OCI-LY1 (cell line): ENCODE measurements at regions not wholly inside any gene's neighbourhood (a gene's known extent, or its start where the extent isn't known, plus 50 kb on each side); places are given as distances from the start of the nearest gene placed in this dataset.

Source experiments
- H2AFZ ChIP-seq: fragments of 200-600 bp; sonication (generic), shearing (Covaris generic); 2 replicates; pipeline ENCODE4 v1.6.0; 2014; ENCODE audit warnings: antibody characterized with exemption, mild to moderate bottlenecking, low read length
- H3F3A ChIP-seq: fragments of 200-600 bp; sonication (generic), shearing (Covaris generic); 2 replicates; pipeline ENCODE4 v1.6.0; 2014; ENCODE audit warnings: mild to moderate bottlenecking, antibody characterized with exemption, low read length, moderate library complexity; ENCODE audit not compliant: insufficient read depth
- H3K27ac ChIP-seq: fragments of 200-600 bp; sonication (generic); 2 replicates; pipeline ENCODE4 v1.5.1; 2014; ENCODE audit warnings: low read length, mixed run types, mild to moderate bottlenecking, low read depth; ENCODE audit not compliant: poor library complexity, severe bottlenecking
- H3K27me3 ChIP-seq: fragments of 200-600 bp; sonication (generic); 2 replicates; pipeline ENCODE4 v1.6.0; 2014; ENCODE audit warnings: antibody characterized with exemption, mild to moderate bottlenecking, low read length, moderate library complexity; ENCODE audit not compliant: insufficient read depth
- H3K36me3 ChIP-seq: fragments of 200-600 bp; sonication (generic); 2 replicates; pipeline ENCODE4 v1.6.1; 2014; ENCODE audit warnings: mild to moderate bottlenecking, antibody characterized with exemption, low read length, moderate library complexity, mixed read lengths; ENCODE audit not compliant: insufficient read depth
- H3K4me1 ChIP-seq: fragments of 200-600 bp; sonication (generic); 2 replicates; pipeline ENCODE4 v1.5.1; 2014; ENCODE audit warnings: mild to moderate bottlenecking, low read length, moderate library complexity; ENCODE audit not compliant: insufficient read depth, severe bottlenecking
- H3K4me2 ChIP-seq: fragments of 200-600 bp; sonication (generic), shearing (Covaris generic); 2 replicates; pipeline ENCODE4 v1.6.1; 2014; ENCODE audit warnings: low read length
- H3K4me3 ChIP-seq: fragments of 200-600 bp; sonication (generic); 2 replicates; pipeline ENCODE4 v1.5.1; 2014; ENCODE audit warnings: low read length, low read depth, mild to moderate bottlenecking, mixed read lengths; ENCODE audit not compliant: poor library complexity, severe bottlenecking
- H3K79me2 ChIP-seq: fragments of 200-600 bp; shearing (Covaris generic); 2 replicates; pipeline ENCODE4 v1.6.1; 2016; ENCODE audit warnings: mixed run types, low read length, mixed read lengths; ENCODE audit not compliant: insufficient read depth
- H3K9ac ChIP-seq: fragments of 200-600 bp; sonication (generic), shearing (Covaris generic); 2 replicates; pipeline ENCODE4 v1.6.1; 2014; ENCODE audit warnings: mild to moderate bottlenecking, low read length, mixed read lengths
- H3K9me2 ChIP-seq: fragments of 200-600 bp; sonication (generic), shearing (Covaris generic); 2 replicates; pipeline ENCODE4 v1.6.1; 2014; ENCODE audit warnings: low read depth, mild to moderate bottlenecking, low read length, mixed read lengths
- H3K9me3 ChIP-seq: fragments of 200-600 bp; shearing (Covaris generic); 2 replicates; pipeline ENCODE4 v1.6.1; 2014; ENCODE audit warnings: low read length, mixed read lengths
- H4K20me1 ChIP-seq: fragments of 200-600 bp; sonication (generic), shearing (Covaris generic); 2 replicates; pipeline ENCODE4 v1.6.0; 2016; ENCODE audit warnings: mild to moderate bottlenecking, low read length; ENCODE audit not compliant: insufficient read depth
- CTCF ChIP-seq: fragments of 200-600 bp; sonication (generic), shearing (Covaris generic); IDR thresholded peaks from 2 replicates; pipeline ENCODE4 v1.5.1; 2017; ENCODE audit warnings: mild to moderate bottlenecking, antibody characterized with exemption, low read length, moderate library complexity, mixed read lengths
- EZH2 ChIP-seq: fragments of 200-600 bp; sonication (generic), shearing (Covaris generic); IDR thresholded peaks from 2 replicates; pipeline ENCODE4 v1.8.0; 2017; ENCODE audit warnings: borderline replicate concordance, mixed run types, mild to moderate bottlenecking, antibody characterized with exemption, low read length, moderate library complexity, mixed read lengths

DNA sequence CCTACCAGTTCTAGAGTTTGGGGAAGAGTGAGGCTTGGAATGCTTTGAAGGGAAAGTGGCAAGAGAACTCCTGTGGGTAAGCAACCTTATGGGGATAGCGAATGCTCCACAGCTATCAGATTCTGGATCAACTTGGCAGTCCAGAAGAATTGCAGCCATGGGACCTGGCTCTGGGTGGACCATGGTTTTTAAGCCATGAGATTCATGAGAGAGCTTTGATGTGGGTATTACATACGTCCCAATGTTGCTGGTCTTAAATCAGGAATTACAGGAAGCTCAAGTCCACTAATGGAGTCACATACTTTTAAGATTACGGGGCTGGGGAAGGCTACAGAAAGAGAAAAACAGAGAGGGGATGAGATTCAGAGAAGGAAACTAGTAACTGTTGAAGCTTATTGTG lies 142.5 kb upstream of the ELAC2 start:
- H3K9me2 ChIP-seq, result no peaks in the 10 kb centered on the region
- no peak overlapping the region for H2AFZ ChIP-seq
- TF ChIP-seq CTCF, result no peak
- no peak for TF ChIP-seq EZH2
- no peak overlapping the region for H3K4me2 ChIP-seq
- H3K36me3 ChIP-seq, result no peaks in the 10 kb centered on the region
- H3K4me3 ChIP-seq, result no peak overlapping the region
- H3F3A ChIP-seq, result no peaks in the 10 kb centered on the region
- H3K9ac ChIP-seq, result no peak overlapping the region
- H3K27me3 ChIP-seq, result no peaks in the 10 kb centered on the region
- H3K9me3 ChIP-seq, result no peaks in the 10 kb centered on the region
- H3K79me2 ChIP-seq, result no peaks in the 10 kb centered on the region
- no peak overlapping the region for H3K27ac ChIP-seq
- no peaks in the 10 kb centered on the region for H3K4me1 ChIP-seq
- H4K20me1 ChIP-seq, result no peaks in the 10 kb centered on the region

DNA sequence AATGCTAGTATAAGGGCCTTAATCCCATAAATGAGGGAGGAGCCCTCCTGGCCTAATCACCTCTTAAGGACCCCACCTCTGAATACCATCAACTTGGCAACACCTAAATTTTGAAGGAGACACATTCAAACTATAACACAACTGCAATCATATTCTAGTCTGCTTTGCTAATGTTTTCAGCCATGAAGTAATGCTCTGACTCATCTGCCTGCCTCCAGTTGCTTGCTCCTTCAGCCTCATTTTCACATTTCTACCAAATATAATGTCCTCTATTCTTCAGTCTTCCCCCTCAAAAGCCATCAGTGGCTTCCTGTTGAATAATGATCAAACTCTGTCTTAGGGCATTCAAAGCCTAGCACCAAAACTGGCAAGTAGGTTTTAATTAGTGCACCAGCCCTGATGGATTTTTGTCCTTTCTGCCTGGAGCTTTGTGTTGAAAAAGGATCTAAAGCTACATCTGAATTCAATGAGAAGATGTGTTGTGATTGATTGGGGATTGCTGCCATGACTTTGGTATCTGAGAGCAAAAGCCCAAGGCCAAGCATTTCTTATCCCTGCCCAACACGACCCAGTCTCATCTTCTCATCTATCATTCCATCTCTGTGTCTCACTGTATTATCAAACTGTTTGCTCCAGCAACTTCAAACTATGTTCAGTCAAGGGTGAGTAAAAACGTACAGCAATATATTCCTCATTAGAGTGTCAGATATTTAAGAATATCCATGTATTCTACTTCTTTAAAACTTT lies 140.8 kb upstream of the ELAC2 start:
- no peak overlapping the region for H3K27ac ChIP-seq
- H3F3A ChIP-seq, result no peaks in the 10 kb centered on the region
- H4K20me1 ChIP-seq, result no peaks in the 10 kb centered on the region
- no peaks in the 10 kb centered on the region for H3K79me2 ChIP-seq
- no peaks in the 10 kb centered on the region for H3K4me1 ChIP-seq
- TF ChIP-seq EZH2 (no peak), CTCF (no peak)
- no peaks in the 10 kb centered on the region for H3K36me3 ChIP-seq
- no peaks in the 10 kb centered on the region for H3K9me2 ChIP-seq
- H3K9ac ChIP-seq, result no peak overlapping the region
- H3K4me3 ChIP-seq, result no peak overlapping the region
- H3K9me3 ChIP-seq, result no peaks in the 10 kb centered on the region
- H2AFZ ChIP-seq, result no peak overlapping the region
- no peaks in the 10 kb centered on the region for H3K27me3 ChIP-seq
- no peak overlapping the region for H3K4me2 ChIP-seq

GRCh38 chr17:13157656-13158055 lies 139.8 kb upstream of the ELAC2 start:
- no peaks in the 10 kb centered on the region for H3K9me2 ChIP-seq
- no peaks in the 10 kb centered on the region for H3F3A ChIP-seq
- no peaks in the 10 kb centered on the region for H3K36me3 ChIP-seq
- no peak overlapping the region for H3K4me2 ChIP-seq
- H3K4me1 ChIP-seq, result no peaks in the 10 kb centered on the region
- H3K27me3 ChIP-seq, result no peaks in the 10 kb centered on the region
- H3K9me3 ChIP-seq, result no peaks in the 10 kb centered on the region
- H3K79me2 ChIP-seq, result no peaks in the 10 kb centered on the region
- H3K4me3 ChIP-seq, result no peak overlapping the region
- TF ChIP-seq CTCF, result no peak
- no peak for TF ChIP-seq EZH2
- no peaks in the 10 kb centered on the region for H4K20me1 ChIP-seq
- H3K27ac ChIP-seq, result no peak overlapping the region
- H2AFZ ChIP-seq, result no peak overlapping the region
- H3K9ac ChIP-seq, result no peak overlapping the region
